ENCODE measurements at regions not wholly inside any gene's neighbourhood (a gene's known extent, or its start where the extent isn't known, plus 50 kb on each side); places are given as distances from the start of the nearest gene placed in this dataset.

- no peak for TF ChIP-seq Cebpa-rat (IDR thresholded peaks at IDR 0.05)
- H3K9me3 ChIP-seq (replicated peaks in 1 of 11), result 0 out of 22 replicates have a peak, but pooled peaks cover 0 to under 1% (median 0%) of the 10 kb centered on the region in 11 experiments
- no peak overlapping the region for H3K27ac ChIP-seq
- no peaks in the 10 kb centered on the region for H3K36me3 ChIP-seq
- H3K27me3 ChIP-seq, result no peaks in the 10 kb centered on the region
- H3K4me2 ChIP-seq, result no peak overlapping the region
- no peak overlapping the region for H3K4me3 ChIP-seq
- H4K20me1 ChIP-seq, result no peaks in the 10 kb centered on the region
- 0 out of 20 replicates have a peak, but pooled peaks cover 0 to 5% (median 0%) of the 10 kb centered on the region in 10 experiments for H3K4me1 ChIP-seq
- H3K9ac ChIP-seq, result no peak overlapping the region
Measured at GRCh38 chr20:55714736-55715135, 290.6 kb downstream of the CBLN4 start.

- no peaks in the 10 kb centered on the region for H4K20me1 ChIP-seq
- no peaks in the 10 kb centered on the region for H3K27me3 ChIP-seq
- H3K36me3 ChIP-seq, result no peaks in the 10 kb centered on the region
- no peak for TF ChIP-seq Cebpa-rat (IDR thresholded peaks at IDR 0.05)
- no peak overlapping the region for H3K4me3 ChIP-seq
- 0 out of 22 replicates have a peak overlapping the region, but pooled peaks of 1 of the 11 experiments have one; percentile 10 for H3K4me2 ChIP-seq
- H3K9me3 ChIP-seq (replicated peaks in 1 of 11), result 0 out of 22 replicates have a peak, but pooled peaks cover 0 to 7% (median 0%) of the 10 kb centered on the region in 11 experiments
- H3K27ac ChIP-seq, result no peak overlapping the region
- no peak overlapping the region for H3K9ac ChIP-seq
- H3K4me1 ChIP-seq, result 0 out of 20 replicates have a peak, but pooled peaks cover 0 to 5% (median 0%) of the 10 kb centered on the region in 10 experiments
Measured at GRCh38 chr20:55714082-55714481, 291.2 kb downstream of the CBLN4 start.

- Histone ChIP-seq H3K36me3 (no peaks in the 10 kb centered on the region), H3K27ac (no peak overlapping the region), H3K27me3 (no peaks in the 10 kb centered on the region), H4K20me1 (no peaks in the 10 kb centered on the region), H3K4me3 (no peak overlapping the region), H3K4me2 (no peak overlapping the region), H3K9me3 (replicated peaks in 1 of 11) (peaks cover 0 to 10% (median 0%) of the 10 kb centered on the region in 11 experiments; a peak in 3 of 22 replicates), H3K4me1 (no peaks in the 10 kb centered on the region), H3K9ac (no peak overlapping the region)
- TF ChIP-seq Cebpa-rat (IDR thresholded peaks at IDR 0.05), result no peak
Measured at GRCh38 chr20:55704458-55704857, 300.9 kb downstream of the CBLN4 start.

GRCh38 chr20:55701467-55701866 lies 303.9 kb downstream of the CBLN4 start:
- Histone ChIP-seq H3K4me3 (no peak overlapping the region), H3K4me2 (no peak overlapping the region), H3K27me3 (no peaks in the 10 kb centered on the region), H3K9me3 (replicated peaks in 1 of 11) (peaks cover 0 to 7% (median 0%) of the 10 kb centered on the region in 11 experiments; a peak in 3 of 22 replicates), H3K36me3 (no peaks in the 10 kb centered on the region), H4K20me1 (no peaks in the 10 kb centered on the region), H3K4me1 (no peaks in the 10 kb centered on the region), H3K27ac (no peak overlapping the region), H3K9ac (no peak overlapping the region)
- no peak for TF ChIP-seq Cebpa-rat (IDR thresholded peaks at IDR 0.05)

- no peak overlapping the region for H3K9ac ChIP-seq
- H3K4me3 ChIP-seq, result no peak overlapping the region
- no peak for TF ChIP-seq Cebpa-rat (IDR thresholded peaks at IDR 0.05)
- no peak overlapping the region for H3K4me2 ChIP-seq
- H3K4me1 ChIP-seq, result no peaks in the 10 kb centered on the region
- no peak overlapping the region for H3K27ac ChIP-seq
- no peaks in the 10 kb centered on the region for H4K20me1 ChIP-seq
- no peaks in the 10 kb centered on the region for H3K36me3 ChIP-seq
- peaks cover 0 to 5% (median 0%) of the 10 kb centered on the region in 11 experiments; a peak in 3 of 22 replicates for H3K9me3 ChIP-seq (replicated peaks in 1 of 11)
- H3K27me3 ChIP-seq, result no peaks in the 10 kb centered on the region
Measured at GRCh38 chr20:55696520-55696919, 308.8 kb downstream of the CBLN4 start.

- Histone ChIP-seq H4K20me1 (no peaks in the 10 kb centered on the region), H3K9me3 (replicated peaks in 1 of 11) (no peaks in the 10 kb centered on the region), H3K27me3 (no peaks in the 10 kb centered on the region), H3K9ac (no peak overlapping the region), H3K4me1 (no peaks in the 10 kb centered on the region), H3K27ac (no peak overlapping the region), H3K36me3 (no peaks in the 10 kb centered on the region), H3K4me3 (no peak overlapping the region), H3K4me2 (no peak overlapping the region)
- TF ChIP-seq Cebpa-rat (IDR thresholded peaks at IDR 0.05), result no peak
Measured at GRCh38 chr20:55693641-55694040, 311.7 kb downstream of the CBLN4 start.

- Histone ChIP-seq H3K27ac (no peak overlapping the region), H3K4me1 (no peaks in the 10 kb centered on the region), H3K4me3 (no peak overlapping the region), H3K27me3 (no peaks in the 10 kb centered on the region), H4K20me1 (no peaks in the 10 kb centered on the region), H3K9me3 (replicated peaks in 1 of 11) (no peaks in the 10 kb centered on the region), H3K36me3 (no peaks in the 10 kb centered on the region), H3K9ac (no peak overlapping the region), H3K4me2 (no peak overlapping the region)
- no peak for TF ChIP-seq Cebpa-rat (IDR thresholded peaks at IDR 0.05)
Measured at GRCh38 chr20:55685841-55686240, 319.5 kb downstream of the CBLN4 start.

GRCh38 chr20:55685425-55685824 lies 319.9 kb downstream of the CBLN4 start:
- Histone ChIP-seq H3K4me3 (no peak overlapping the region), H3K4me2 (no peak overlapping the region), H3K27ac (no peak overlapping the region), H3K9me3 (replicated peaks in 1 of 11) (no peaks in the 10 kb centered on the region), H3K4me1 (no peaks in the 10 kb centered on the region), H3K36me3 (no peaks in the 10 kb centered on the region), H4K20me1 (no peaks in the 10 kb centered on the region), H3K9ac (no peak overlapping the region), H3K27me3 (no peaks in the 10 kb centered on the region)
- no peak for TF ChIP-seq Cebpa-rat (IDR thresholded peaks at IDR 0.05)

- Histone ChIP-seq H3K9me3 (replicated peaks in 1 of 11) (no peaks in the 10 kb centered on the region), H3K4me2 (no peak overlapping the region), H3K27me3 (no peaks in the 10 kb centered on the region), H3K9ac (no peak overlapping the region), H3K36me3 (no peaks in the 10 kb centered on the region), H3K4me1 (no peaks in the 10 kb centered on the region), H3K27ac (no peak overlapping the region), H3K4me3 (no peak overlapping the region), H4K20me1 (no peaks in the 10 kb centered on the region)
- no peak for TF ChIP-seq Cebpa-rat (IDR thresholded peaks at IDR 0.05)
Measured at GRCh38 chr20:55684578-55684977, 320.7 kb downstream of the CBLN4 start.

GRCh38 chr20:55678970-55679667 lies 326.2 kb downstream of the CBLN4 start:
- Histone ChIP-seq H4K20me1 (no peaks in the 10 kb centered on the region), H3K27me3 (no peaks in the 10 kb centered on the region), H3K9me3 (replicated peaks in 1 of 11) (no peaks in the 10 kb centered on the region), H3K27ac (no peak overlapping the region), H3K4me3 (no peak overlapping the region), H3K4me1 (no peaks in the 10 kb centered on the region), H3K9ac (no peak overlapping the region), H3K4me2 (no peak overlapping the region), H3K36me3 (no peaks in the 10 kb centered on the region)
- TF ChIP-seq Cebpa-rat (IDR thresholded peaks at IDR 0.05), result no peak

All from BLaER1 treated with 17β-estradiol and CSF1 and Interleukin-3, amounts not matched to agents 10 nM and 100 nM (cell line).